Kidney (tissue), 13 donors: ENCODE measurements at regions not wholly inside any gene's neighbourhood (a gene's known extent, or its start where the extent isn't known, plus 50 kb on each side); places are given as distances from the start of the nearest gene placed in this dataset.
A peak's percentile ranks its signal among the peaks of the same experiment; 100 is the strongest.

Experiments
- DNase-seq, 5 donors: peaks; one replicate each; pipeline ENCODE4 v3.0.0-alpha.2; 2013 to 2020
- FAIRE-seq: peaks from 2 replicates; lab custom pipeline; 2012; peaks lifted over from hg19 to GRCh38; lab: Jason Lieb, UNC
- H3K27ac ChIP-seq, 2 donors: one replicate each; pipeline ENCODE4 v1.7.0; 2013; ENCODE audit warnings: low read depth in 2 of 2, low read length in 2 of 2, inconsistent platforms in 1 of 2
- H3K27me3 ChIP-seq: one replicate; pipeline ENCODE4 v1.7.1; 2013; ENCODE audit warnings: low read length, inconsistent platforms; ENCODE audit not compliant: control insufficient read depth, insufficient read depth
- H3K36me3 ChIP-seq, 3 donors: one replicate each; pipeline versions ENCODE4 v1.7.0 to v1.7.1; 2013; ENCODE audit warnings: low read length in 3 of 3, control low read depth in 1 of 3, inconsistent platforms in 1 of 3; ENCODE audit not compliant: insufficient read depth in 3 of 3, control insufficient read depth in 2 of 3
- H3K4me1 ChIP-seq, 3 donors: one replicate each; pipeline versions ENCODE4 v1.7.0 to v1.7.1; 2013; ENCODE audit warnings: low read length in 3 of 3, inconsistent platforms in 1 of 3, low read depth in 1 of 3; ENCODE audit not compliant: control insufficient read depth in 2 of 3, insufficient read depth in 2 of 3
- H3K4me3 ChIP-seq, 3 donors: one replicate each; pipeline versions ENCODE4 v1.7.0 to v1.8.1; 2013; ENCODE audit warnings: low read length in 3 of 3, control low read depth in 1 of 3, inconsistent platforms in 1 of 3
- H3K9ac ChIP-seq, 3 donors: one replicate each; pipeline versions ENCODE4 v1.7.0 to v1.7.1; 2013; ENCODE audit warnings: low read length in 3 of 3, control low read depth in 1 of 3, inconsistent platforms in 1 of 3
- H3K9me3 ChIP-seq, 3 donors: one replicate each; pipeline versions ENCODE4 v1.7.0 to v1.7.1; 2013; ENCODE audit warnings: low read length in 3 of 3, control low read depth in 1 of 3, inconsistent platforms in 1 of 3; ENCODE audit not compliant: control insufficient read depth in 2 of 3, insufficient read depth in 1 of 3
- intact Hi-C: fragments of 100-400 bp; cut with DNase I; formaldehyde crosslinking; loops from one replicate; pipeline ENCODE4 v1.11.1; 2022
- TF ChIP-seq, protein P1 (sequence below): IDR thresholded peaks from 3 replicates; pipeline ENCODE4 v1.5.1; 2012; ENCODE audit warnings: mild to moderate bottlenecking, moderate library complexity, borderline replicate concordance; ENCODE audit not compliant: insufficient read depth; ENCODE audit errors: extremely low read depth
- donor health status: control.
- donor health status: control.
- donor health status: control.
- donor health status: control.
- donor health status: control.
- donor health status: DM: yes; HTN: yes; CAD: no.
- donor health status: Normal renal cell carcinoma (clear cell type).

GRCh38 chr2:129915303-129915840, 64.1 kb upstream of the RAB6C start:
- H3K9ac ChIP-seq, result no peak overlapping the region
- no peaks in the 10 kb centered on the region for H3K27me3 ChIP-seq
- no peak overlapping the region for H3K27ac ChIP-seq
- no peak for FAIRE-seq
- H3K4me1 ChIP-seq, result no peaks in the 10 kb centered on the region
- H3K9me3 ChIP-seq, result peaks cover 0 to 13% (median 9%) of the 10 kb centered on the region in 3 donors
- intact Hi-C loops, result no loop called here
- no peak overlapping the region for H3K4me3 ChIP-seq
- TF ChIP-seq, protein P1, sequence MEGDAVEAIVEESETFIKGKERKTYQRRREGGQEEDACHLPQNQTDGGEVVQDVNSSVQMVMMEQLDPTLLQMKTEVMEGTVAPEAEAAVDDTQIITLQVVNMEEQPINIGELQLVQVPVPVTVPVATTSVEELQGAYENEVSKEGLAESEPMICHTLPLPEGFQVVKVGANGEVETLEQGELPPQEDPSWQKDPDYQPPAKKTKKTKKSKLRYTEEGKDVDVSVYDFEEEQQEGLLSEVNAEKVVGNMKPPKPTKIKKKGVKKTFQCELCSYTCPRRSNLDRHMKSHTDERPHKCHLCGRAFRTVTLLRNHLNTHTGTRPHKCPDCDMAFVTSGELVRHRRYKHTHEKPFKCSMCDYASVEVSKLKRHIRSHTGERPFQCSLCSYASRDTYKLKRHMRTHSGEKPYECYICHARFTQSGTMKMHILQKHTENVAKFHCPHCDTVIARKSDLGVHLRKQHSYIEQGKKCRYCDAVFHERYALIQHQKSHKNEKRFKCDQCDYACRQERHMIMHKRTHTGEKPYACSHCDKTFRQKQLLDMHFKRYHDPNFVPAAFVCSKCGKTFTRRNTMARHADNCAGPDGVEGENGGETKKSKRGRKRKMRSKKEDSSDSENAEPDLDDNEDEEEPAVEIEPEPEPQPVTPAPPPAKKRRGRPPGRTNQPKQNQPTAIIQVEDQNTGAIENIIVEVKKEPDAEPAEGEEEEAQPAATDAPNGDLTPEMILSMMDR, result no peak
- DNase-seq, result no peak
- H3K36me3 ChIP-seq, result no peaks in the 10 kb centered on the region

DNA sequence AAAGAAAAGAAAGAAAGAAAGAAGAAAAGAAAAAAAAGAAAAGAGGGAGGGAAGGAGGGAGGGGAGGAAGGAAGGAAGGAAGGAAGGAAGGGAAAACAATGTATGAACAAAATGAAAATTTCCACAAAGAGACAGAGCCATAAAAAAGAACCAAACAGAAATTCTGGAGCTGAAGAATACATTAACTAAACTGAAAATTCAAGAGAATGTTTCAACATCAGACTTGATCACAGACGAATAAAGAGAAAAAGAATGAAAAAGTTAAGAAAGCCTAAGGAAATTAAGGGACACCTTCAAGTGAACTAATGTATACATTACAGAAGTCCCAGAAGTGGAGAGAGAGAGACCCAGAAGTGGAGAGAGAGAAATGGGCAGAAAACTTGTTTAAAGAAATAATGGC, 60.9 kb upstream of the RAB6C start:
- FAIRE-seq (no peak), DNase-seq (no peak)
- peaks cover 0 to 13% (median 9%) of the 10 kb centered on the region in 3 donors for H3K9me3 ChIP-seq
- no peak overlapping the region for H3K27ac ChIP-seq
- H3K4me1 ChIP-seq, result peaks cover 0 to 3% (median 0%) of the 10 kb centered on the region in 3 donors
- no peak overlapping the region for H3K4me3 ChIP-seq
- intact Hi-C loops, result no loop called here
- H3K27me3 ChIP-seq, result no peaks in the 10 kb centered on the region
- TF ChIP-seq, protein P1, result no peak
- H3K36me3 ChIP-seq, result no peaks in the 10 kb centered on the region
- no peak overlapping the region for H3K9ac ChIP-seq

DNA sequence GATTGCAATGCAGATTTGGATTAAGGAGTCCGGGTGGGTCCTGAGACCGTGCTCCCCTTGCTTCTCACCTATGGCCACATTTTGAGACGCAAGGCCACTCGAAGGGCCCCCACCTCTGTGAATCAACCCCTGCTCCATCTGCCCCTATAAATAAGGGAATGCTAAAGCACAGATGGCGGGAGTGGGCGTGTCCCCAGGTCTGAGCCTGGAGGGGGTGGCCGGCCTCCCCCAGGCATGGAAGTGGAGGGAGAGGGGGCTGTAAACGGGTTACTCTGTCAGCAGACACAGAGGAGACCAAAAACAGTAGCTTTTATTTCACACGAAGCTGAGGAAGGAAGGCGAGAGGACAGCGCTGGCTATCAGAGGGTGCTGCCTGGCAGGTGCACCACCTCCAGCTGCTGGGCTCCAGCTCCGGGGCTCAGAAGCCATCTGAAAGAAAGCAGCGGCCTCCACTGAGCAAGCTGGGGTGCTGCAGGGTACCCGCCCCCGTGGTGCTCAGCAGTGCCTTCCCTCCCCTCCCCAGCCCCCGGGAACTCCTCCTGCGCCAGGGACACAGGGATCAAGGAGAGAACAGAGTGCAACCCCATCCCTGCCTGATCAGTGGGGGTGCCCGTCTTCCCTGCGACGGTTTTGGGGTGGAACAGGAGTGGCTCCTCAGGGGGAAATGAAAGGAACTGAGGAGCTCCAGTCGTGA, 56.7 kb upstream of the RAB6C start:
- peaks cover 0 to 3% (median 0%) of the 10 kb centered on the region in 3 donors for H3K4me1 ChIP-seq
- no peak for FAIRE-seq
- H3K9me3 ChIP-seq, result peaks cover 0 to 11% (median 8%) of the 10 kb centered on the region in 3 donors
- no peak overlapping the region for H3K9ac ChIP-seq
- peak in 4 of 5 donors; percentile 37 to 60 (median 45) for DNase-seq
- no peak overlapping the region for H3K27ac ChIP-seq
- no peaks in the 10 kb centered on the region for H3K27me3 ChIP-seq
- no peak overlapping the region for H3K4me3 ChIP-seq
- TF ChIP-seq, protein P1, result no peak
- intact Hi-C loops, result no loop called here
- H3K36me3 ChIP-seq, result no peaks in the 10 kb centered on the region
